Activated CD4-positive, alpha-beta T cell treated with anti-CD3 and anti-CD28 coated beads, Interleukin-2, amount 50 U/mL, for 24 hours (primary cell): ENCODE measurements at regions not wholly inside any gene's neighbourhood (a gene's known extent, or its start where the extent isn't known, plus 50 kb on each side); places are given as distances from the start of the nearest gene placed in this dataset.
A peak's percentile ranks its signal among the peaks of the same experiment; 100 is the strongest.

Experiments used
- DNase-seq, 2 donors: peaks; one replicate each; pipeline ENCODE4 v3.0.0-alpha.2; 2020; ENCODE audit warnings: low read depth in 1 of 2, low spot score in 1 of 2

- DNase-seq: peak in 1 of 2 donors; percentile 44
Observed at GRCh38 chr10:4131407-4132215, 346.6 kb upstream of the KLF6 start.

GRCh38 chr10:4130685-4131084 is 345.7 kb upstream of the KLF6 start:
- no peak for DNase-seq

GRCh38 chr10:4129866-4130477 is 345.0 kb upstream of the KLF6 start:
- no peak for DNase-seq

GRCh38 chr10:4127518-4128315 is 342.7 kb upstream of the KLF6 start:
- no peak for DNase-seq

- no peak for DNase-seq
Observed at GRCh38 chr10:4125776-4126175, 340.8 kb upstream of the KLF6 start.

GRCh38 chr10:4121502-4122380 is 336.7 kb upstream of the KLF6 start:
- DNase-seq: no peak

- no peak for DNase-seq
Observed at GRCh38 chr10:4120096-4120853, 335.3 kb upstream of the KLF6 start.

- no peak for DNase-seq
Observed at GRCh38 chr10:4119107-4119506, 334.1 kb upstream of the KLF6 start.

GRCh38 chr10:4117604-4118003 is 332.6 kb upstream of the KLF6 start:
- DNase-seq: no peak

GRCh38 chr10:4111643-4112042 is 326.6 kb upstream of the KLF6 start:
- no peak for DNase-seq

GRCh38 chr10:4109469-4109868 is 324.5 kb upstream of the KLF6 start:
- DNase-seq: no peak

GRCh38 chr10:4108693-4109092 is 323.7 kb upstream of the KLF6 start:
- DNase-seq: no peak

GRCh38 chr10:4107285-4107851 is 322.4 kb upstream of the KLF6 start:
- DNase-seq: no peak

GRCh38 chr10:4103603-4104002 is 318.6 kb upstream of the KLF6 start:
- DNase-seq: no peak

- DNase-seq: no peak
Observed at GRCh38 chr10:4102802-4103344, 317.9 kb upstream of the KLF6 start.

- no peak for DNase-seq
Observed at GRCh38 chr10:4101918-4102654, 317.1 kb upstream of the KLF6 start.

- DNase-seq: no peak
Observed at GRCh38 chr10:4100380-4100779, 315.4 kb upstream of the KLF6 start.

- no peak for DNase-seq
Observed at GRCh38 chr10:4099202-4099601, 314.2 kb upstream of the KLF6 start.
